Ovary (tissue), 3 donors: ENCODE measurements at regions not wholly inside any gene's neighbourhood (a gene's known extent, or its start where the extent isn't known, plus 50 kb on each side); places are given as distances from the start of the nearest gene placed in this dataset.

Experiments
- CTCF ChIP-seq, 3 donors: fragments of 450-650 bp in 2 of 3; fragments of 200-600 bp in 1 of 3; IDR thresholded peaks; one replicate each; pipeline versions ENCODE4 v1.5.1 to v1.8.0; 2016 to 2022; ENCODE audit warnings: antibody characterized with exemption in 3 of 3, mild to moderate bottlenecking in 1 of 3
- POLR2A ChIP-seq: fragments of 450-650 bp; IDR thresholded peaks from one replicate; pipeline ENCODE4 v1.6.1; 2017; ENCODE audit warnings: antibody characterized with exemption, mild to moderate bottlenecking, moderate library complexity
- donor health status: DM: no; HTN: no; CAD: no.

- TF ChIP-seq CTCF (IDR thresholded peaks at IDR 0.05), result no peak
- TF ChIP-seq POLR2A, result no peak
Measured at GRCh38 chr17:53150101-53150698, 672.5 kb upstream of the KIF2B start.
